ENCODE measurements at regions not wholly inside any gene's neighbourhood (a gene's known extent, or its start where the extent isn't known, plus 50 kb on each side); places are given as distances from the start of the nearest gene placed in this dataset.

DNA sequence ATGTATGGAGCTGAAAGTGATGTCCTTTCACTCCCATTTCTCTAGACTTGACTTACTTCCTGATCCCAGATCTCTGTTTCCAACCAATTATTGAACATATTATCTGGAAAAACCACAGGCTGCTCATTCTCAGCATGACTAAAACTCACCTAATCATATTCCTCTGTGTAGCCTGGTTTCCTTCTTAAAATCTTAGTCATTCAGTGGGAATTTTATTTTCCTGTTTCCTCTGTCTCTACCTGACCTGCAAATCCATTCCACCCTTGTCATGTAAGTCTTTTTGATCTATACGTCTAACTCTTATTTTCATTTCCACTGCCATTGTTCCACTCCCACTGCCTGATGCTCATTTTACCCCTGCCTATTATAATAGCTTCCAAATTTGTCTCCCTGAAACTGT lies 67.9 kb upstream of the APOBEC4 start:
- 74 to 80% methylated on average over 1 of the region's 1 CpG for WGBS, 2 donors
- no peak for DNase-seq (ENCODE audit: low spot score in 2 of 2)
- intact Hi-C loops (cut with DNase I; ENCODE audit: low total_unique reads) = no loop called here
- TF ChIP-seq, protein P1, sequence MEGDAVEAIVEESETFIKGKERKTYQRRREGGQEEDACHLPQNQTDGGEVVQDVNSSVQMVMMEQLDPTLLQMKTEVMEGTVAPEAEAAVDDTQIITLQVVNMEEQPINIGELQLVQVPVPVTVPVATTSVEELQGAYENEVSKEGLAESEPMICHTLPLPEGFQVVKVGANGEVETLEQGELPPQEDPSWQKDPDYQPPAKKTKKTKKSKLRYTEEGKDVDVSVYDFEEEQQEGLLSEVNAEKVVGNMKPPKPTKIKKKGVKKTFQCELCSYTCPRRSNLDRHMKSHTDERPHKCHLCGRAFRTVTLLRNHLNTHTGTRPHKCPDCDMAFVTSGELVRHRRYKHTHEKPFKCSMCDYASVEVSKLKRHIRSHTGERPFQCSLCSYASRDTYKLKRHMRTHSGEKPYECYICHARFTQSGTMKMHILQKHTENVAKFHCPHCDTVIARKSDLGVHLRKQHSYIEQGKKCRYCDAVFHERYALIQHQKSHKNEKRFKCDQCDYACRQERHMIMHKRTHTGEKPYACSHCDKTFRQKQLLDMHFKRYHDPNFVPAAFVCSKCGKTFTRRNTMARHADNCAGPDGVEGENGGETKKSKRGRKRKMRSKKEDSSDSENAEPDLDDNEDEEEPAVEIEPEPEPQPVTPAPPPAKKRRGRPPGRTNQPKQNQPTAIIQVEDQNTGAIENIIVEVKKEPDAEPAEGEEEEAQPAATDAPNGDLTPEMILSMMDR (IDR thresholded peaks at IDR 0.05) = no peak
- TF ChIP-seq POLR2A (IDR thresholded peaks at IDR 0.05) = no peak
- H3K4me3 ChIP-seq (ENCODE audit: low read depth, poor library complexity, severe bottlenecking) = no peak overlapping the region

DNA sequence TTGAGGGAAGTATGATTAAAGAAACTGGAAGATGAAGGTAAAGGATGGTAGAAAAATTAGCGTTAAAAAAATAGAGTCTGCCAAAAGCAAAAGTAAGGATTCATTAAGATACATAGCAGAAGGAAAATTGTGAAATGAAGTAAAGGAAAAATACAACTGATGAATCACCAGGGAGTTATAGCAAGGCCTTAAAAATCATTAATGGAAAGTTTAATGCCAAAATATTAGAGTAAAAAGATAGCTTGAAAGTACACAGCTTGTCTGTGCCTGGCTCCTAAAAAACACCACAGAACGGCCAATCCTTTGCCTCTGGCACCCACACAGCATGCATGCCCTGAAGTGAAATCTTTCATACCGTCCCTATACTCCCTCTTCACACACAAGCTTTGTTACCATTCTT lies 66.9 kb upstream of the APOBEC4 start:
- TF ChIP-seq POLR2A (IDR thresholded peaks at IDR 0.05) = no peak
- TF ChIP-seq, protein P1 (IDR thresholded peaks at IDR 0.05) = no peak
- WGBS, 2 donors = 26 to 31% methylated on average over 3 of the region's 3 CpGs
- H3K4me3 ChIP-seq (ENCODE audit: low read depth, poor library complexity, severe bottlenecking) = no peak overlapping the region
- no peak for DNase-seq (ENCODE audit: low spot score in 2 of 2)
- intact Hi-C loops (cut with DNase I; ENCODE audit: low total_unique reads) = no loop called here

DNA sequence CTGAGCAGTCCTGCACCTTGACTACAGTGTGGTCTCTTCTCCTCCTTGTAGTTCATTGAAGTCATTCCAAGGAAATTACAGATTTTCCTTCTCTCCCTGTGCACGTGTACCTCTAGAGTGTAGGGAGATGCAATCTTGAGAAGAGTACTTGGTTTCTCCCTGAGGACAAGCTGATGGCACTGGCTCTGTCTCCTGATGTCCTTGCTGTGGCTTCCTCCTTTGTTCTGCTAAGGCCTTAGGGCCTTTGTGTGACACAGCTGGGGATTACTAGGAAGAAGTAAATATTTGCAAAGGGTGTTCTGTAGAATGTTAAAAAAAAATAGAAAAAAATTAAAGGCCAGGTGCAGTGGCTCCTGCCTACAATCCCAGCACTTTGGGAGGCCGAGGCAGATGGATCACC lies 66.2 kb upstream of the APOBEC4 start:
- WGBS, 2 donors = 67 to 72% methylated on average over 2 of the region's 2 CpGs
- no peak overlapping the region for H3K4me3 ChIP-seq (ENCODE audit: low read depth, poor library complexity, severe bottlenecking)
- DNase-seq (ENCODE audit: low spot score in 2 of 2) = no peak
- TF ChIP-seq, protein P1 (IDR thresholded peaks at IDR 0.05) = no peak
- no peak for TF ChIP-seq POLR2A (IDR thresholded peaks at IDR 0.05)
- intact Hi-C loops (cut with DNase I; ENCODE audit: low total_unique reads) = no loop called here

DNA sequence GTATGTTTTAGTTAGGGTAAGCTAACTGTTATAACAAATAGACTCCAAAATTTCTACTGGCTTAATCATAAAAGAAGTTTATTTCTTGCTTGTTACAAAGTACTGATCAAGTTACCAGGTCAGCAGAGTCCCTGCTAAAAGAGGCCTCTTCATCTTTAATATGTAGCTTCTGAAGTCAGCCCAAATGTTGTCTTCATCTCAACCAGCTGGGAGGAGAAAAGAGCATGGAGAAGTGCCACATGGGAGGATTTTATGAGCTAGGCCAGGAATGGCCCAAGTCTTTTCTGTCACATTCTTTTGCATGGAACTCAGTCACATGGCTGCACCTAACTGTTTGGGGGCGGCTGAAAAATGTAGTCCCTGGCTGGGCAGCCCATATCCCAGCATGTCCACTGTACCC lies 63.2 kb upstream of the APOBEC4 start:
- WGBS, 2 donors = 76 to 79% methylated on average over 1 of the region's 1 CpG
- intact Hi-C loops (cut with DNase I; ENCODE audit: low total_unique reads) = no loop called here
- no peak overlapping the region for H3K4me3 ChIP-seq (ENCODE audit: low read depth, poor library complexity, severe bottlenecking)
- no peak for TF ChIP-seq POLR2A (IDR thresholded peaks at IDR 0.05)
- TF ChIP-seq, protein P1 (IDR thresholded peaks at IDR 0.05) = no peak
- DNase-seq (ENCODE audit: low spot score in 2 of 2) = no peak

DNA sequence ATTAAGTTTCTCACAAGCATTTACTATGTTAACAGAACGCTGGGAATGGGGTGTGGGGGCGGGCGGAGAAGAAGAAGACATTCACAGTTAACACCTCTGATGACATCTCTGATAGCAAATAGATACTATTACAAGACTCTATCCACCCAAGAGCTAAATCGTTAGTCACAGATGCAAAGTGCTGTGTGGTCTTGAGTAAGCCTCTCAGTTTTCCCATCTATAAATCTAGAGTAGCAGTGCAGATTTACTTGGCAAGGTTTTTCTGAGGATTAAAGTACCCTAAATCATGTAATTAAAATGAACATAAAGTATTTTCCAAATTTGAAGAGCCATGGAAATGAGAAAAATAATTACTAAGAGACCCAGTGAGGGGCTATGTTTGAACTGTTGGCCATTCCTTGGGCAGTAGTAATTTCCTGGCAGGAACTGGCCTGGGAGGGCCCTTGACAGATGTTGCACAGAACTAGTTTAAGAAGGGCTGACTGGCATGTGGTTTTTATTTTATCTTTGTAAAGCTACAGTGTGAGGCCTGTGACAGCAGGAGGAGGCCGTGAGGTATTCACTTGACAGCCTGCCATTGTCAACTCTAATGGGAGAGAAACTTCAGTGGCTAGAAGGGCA lies 58.7 kb upstream of the APOBEC4 start:
- WGBS, 2 donors = 34 to 45% methylated on average over 5 of the region's 5 CpGs
- DNase-seq (ENCODE audit: low spot score in 2 of 2) = no peak
- H3K4me3 ChIP-seq (ENCODE audit: low read depth, poor library complexity, severe bottlenecking) = no peak overlapping the region
- intact Hi-C loops (cut with DNase I; ENCODE audit: low total_unique reads) = no loop called here
- TF ChIP-seq, protein P1 (IDR thresholded peaks at IDR 0.05) = no peak
- no peak for TF ChIP-seq POLR2A (IDR thresholded peaks at IDR 0.05)

DNA sequence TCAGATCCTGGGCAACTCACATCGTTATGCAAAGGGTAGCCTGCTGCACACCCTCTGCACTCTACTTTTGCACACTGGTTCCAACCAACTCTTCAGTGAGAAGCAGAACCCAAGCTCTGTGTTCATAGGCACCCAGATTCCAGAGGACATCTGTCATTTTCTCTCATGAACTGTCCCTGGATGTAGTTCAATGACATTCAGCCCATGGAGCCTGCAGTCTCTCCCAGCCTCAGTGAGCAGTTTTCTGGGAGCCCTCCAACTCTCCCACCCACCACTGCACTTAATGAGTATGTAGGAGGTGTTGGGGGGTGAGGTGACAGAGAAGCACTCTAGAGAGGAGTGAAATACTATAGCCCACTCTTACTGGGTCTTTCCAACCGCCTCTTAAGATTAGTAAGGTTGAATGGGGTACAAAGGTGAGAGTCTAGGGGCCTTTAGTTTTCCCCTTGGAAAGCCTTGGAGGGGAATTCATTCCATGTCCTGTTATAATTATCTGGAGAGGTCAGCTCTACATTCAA lies 58.1 kb upstream of the APOBEC4 start:
- intact Hi-C loops (cut with DNase I; ENCODE audit: low total_unique reads) = no loop called here
- 88 to 93% methylated on average over 2 of the region's 2 CpGs for WGBS, 2 donors
- no peak for TF ChIP-seq POLR2A (IDR thresholded peaks at IDR 0.05)
- TF ChIP-seq, protein P1 (IDR thresholded peaks at IDR 0.05) = no peak
- DNase-seq (ENCODE audit: low spot score in 2 of 2) = no peak
- H3K4me3 ChIP-seq (ENCODE audit: low read depth, poor library complexity, severe bottlenecking) = no peak overlapping the region

All from lower leg skin (tissue), 4 donors.